Epithelial cell of esophagus (primary cell): ENCODE measurements at regions not wholly inside any gene's neighbourhood (a gene's known extent, or its start where the extent isn't known, plus 50 kb on each side); places are given as distances from the start of the nearest gene placed in this dataset.

ENCODE experiments used
- DNase-seq: peaks from one replicate; pipeline ENCODE4 v3.0.0; 2010; ENCODE audit warnings: low read depth
- H3K4me3 ChIP-seq: 2 replicates; pipeline ENCODE4 v1.5.1; 2011; ENCODE audit warnings: mild to moderate bottlenecking, low read length, control low read depth
- CTCF ChIP-seq: IDR thresholded peaks from 2 replicates; pipeline ENCODE4 v1.5.1; 2011; ENCODE audit warnings: low read depth, mild to moderate bottlenecking, low read length, control low read depth, inconsistent platforms; ENCODE audit not compliant: insufficient read depth; ENCODE audit errors: missing control alignments

GRCh38 chr12:22916815-22917214 is 291.8 kb downstream of the ETNK1 start:
- H3K4me3 ChIP-seq = no peak overlapping the region
- no peak for DNase-seq
- TF ChIP-seq CTCF = no peak

DNA sequence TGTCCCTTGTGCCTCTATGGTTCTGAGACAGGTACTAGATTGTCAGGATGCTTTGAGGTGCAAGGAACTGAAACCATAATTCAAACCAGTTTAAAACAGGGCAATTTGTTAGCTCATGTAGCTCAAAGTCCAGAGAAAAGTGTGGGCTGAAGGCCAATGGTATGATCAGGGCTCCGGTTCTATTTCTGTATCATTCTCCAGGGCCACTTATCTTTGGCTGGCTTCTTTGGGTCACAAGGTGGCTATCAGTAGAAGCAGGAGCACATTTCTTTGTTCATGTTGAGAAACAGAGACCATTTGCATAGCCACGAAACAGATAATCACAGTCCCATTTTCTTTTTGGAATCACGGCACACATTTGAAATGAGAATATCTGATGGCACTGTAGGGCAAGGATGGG is 294.9 kb downstream of the ETNK1 start:
- no peak overlapping the region for H3K4me3 ChIP-seq
- no peak for TF ChIP-seq CTCF
- no peak for DNase-seq

DNA sequence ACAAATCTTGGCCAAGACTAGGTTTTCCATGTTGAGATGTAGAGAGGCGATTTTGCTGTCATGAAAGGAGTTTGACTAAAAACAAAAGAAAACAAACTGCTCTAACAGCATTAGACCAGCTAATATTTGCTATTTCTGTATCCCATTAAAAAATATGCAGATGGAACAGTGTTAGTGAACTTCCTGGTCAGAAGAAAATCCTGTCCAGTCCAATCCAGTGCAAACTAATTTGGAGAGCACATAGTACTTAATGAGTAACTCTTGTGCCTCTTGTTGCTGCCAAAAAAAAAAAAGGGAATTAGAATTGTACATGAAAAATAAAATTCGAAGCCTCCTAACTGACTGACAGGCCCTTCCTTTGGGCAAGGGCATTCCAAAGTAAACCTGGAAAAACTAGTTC is 298.8 kb downstream of the ETNK1 start:
- no peak overlapping the region for H3K4me3 ChIP-seq
- TF ChIP-seq CTCF = no peak
- DNase-seq = no peak

DNA sequence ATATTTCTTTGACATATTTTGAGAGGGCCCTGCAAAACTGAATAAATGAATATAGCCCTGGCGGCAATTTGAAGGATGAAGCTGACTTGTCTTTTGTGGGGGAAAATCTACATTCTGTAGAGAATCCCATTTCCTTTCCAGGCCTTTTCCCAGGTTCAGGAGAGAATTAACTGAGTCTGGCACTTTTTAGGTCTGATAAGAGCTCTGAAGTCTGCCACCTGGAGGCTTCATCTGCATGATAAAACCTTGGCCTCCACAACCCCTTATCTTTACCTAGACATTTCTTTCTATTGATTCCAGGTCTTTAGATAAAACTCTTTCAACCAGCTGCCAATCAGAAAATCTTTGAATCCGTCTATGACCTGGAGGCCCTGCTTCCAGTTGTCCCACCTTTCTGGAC is 299.4 kb downstream of the ETNK1 start:
- DNase-seq = no peak
- no peak overlapping the region for H3K4me3 ChIP-seq
- TF ChIP-seq CTCF = no peak

GRCh38 chr12:22925623-22926022 is 300.7 kb downstream of the ETNK1 start:
- TF ChIP-seq CTCF = no peak
- DNase-seq = no peak
- H3K4me3 ChIP-seq = no peak overlapping the region

DNA sequence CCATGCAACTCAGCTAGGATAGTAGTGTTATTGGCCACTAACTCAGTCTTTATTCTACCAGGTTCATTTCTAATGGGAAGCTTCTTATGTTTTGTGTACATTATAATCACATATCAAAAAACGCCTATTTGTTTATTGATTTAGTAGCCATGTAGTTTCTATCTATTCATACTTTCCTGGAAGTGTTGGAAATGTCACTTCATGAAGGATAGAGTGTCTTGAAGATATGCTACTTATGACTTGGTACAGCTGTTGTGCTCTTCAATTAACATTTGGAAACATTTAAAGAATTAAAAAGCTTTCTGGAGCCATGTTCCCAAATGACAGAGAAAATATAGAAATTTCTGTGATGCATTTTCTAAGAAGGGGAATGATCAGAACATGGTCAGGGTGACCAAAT is 307.5 kb downstream of the ETNK1 start:
- H3K4me3 ChIP-seq = no peak overlapping the region
- DNase-seq = no peak
- TF ChIP-seq CTCF = no peak

- TF ChIP-seq CTCF = no peak
- H3K4me3 ChIP-seq = no peak overlapping the region
- DNase-seq = no peak
Observed at GRCh38 chr12:22935090-22935489, 310.1 kb downstream of the ETNK1 start.
